HG03103 (cell line): ENCODE measurements at regions not wholly inside any gene's neighbourhood (a gene's known extent, or its start where the extent isn't known, plus 50 kb on each side); places are given as distances from the start of the nearest gene placed in this dataset.

Experiments
- ATAC-seq: cut with Tn5 transposase; IDR thresholded peaks from one replicate; pipeline ENCODE4 v1.9.1; 2021; ENCODE audit warnings: low read depth; ENCODE audit not compliant: unreplicated experiment

DNA sequence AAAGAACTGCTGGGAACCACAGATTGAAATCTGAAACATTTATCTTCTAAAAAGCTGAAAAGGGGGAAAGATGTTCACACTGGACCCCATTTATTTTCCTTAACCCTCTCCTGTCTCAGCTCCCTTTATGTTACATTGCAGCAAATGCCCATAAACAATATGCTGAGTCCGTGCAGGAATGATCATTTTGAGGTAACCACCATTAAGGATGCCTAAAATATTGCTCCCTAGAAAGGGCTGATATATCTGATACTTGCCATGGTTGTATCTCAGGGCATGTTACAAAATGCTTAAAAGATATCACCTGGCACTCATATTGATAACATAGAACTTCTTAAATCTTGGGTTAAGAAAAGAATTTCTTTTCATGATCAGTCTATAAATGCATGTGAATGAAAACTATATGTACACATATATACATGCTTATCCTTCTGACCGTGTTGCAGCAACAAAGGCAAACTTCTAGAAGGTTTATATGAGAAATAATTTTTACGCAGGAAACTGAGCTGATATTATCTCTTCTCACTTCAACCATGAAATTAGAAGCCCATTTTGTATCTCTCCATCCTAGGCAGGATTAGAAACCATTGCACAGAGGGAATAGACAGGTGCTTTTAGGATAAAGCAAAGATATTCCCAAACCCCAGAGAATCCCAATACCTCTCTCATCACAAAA is 362.7 kb upstream of the SLC30A5 start:
- ATAC-seq: no peak

DNA sequence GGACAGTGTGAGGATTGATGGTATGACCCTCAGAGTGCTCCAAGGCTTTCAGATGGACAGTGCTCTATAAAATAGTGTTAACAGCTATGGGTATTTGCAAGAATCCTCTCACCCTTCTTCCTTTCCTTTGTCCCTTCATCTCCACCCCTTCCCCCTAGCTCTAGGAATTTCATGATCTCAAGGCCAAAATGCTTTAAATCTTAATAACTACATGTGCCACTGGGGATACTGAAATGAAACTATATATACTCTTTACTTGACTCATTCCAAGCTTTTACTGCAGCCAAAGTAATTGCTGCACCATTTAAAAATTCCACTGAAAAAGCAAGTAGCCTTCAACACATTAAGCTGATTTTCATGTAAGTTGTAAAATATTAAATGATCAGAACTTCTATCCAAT is 361.6 kb upstream of the SLC30A5 start:
- no peak for ATAC-seq

DNA sequence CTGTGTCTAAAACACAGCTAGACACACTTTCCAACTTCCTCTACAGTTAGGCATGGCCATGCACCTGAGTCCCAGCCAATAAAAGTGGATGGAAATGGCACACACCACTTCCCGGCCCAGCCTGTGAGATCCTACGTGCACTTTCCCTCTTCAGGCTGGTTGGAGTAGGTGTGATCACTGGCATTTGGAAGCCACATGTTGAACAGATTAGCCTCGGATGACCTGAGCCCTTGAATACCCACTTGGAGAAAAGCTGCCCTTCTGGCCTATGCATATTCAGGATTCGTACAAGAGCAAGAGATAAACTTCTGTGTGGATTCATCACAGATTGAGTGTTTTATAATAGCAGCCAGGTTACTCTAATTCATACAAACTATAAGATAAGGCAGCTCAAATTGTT is 359.0 kb upstream of the SLC30A5 start:
- ATAC-seq: no peak

DNA sequence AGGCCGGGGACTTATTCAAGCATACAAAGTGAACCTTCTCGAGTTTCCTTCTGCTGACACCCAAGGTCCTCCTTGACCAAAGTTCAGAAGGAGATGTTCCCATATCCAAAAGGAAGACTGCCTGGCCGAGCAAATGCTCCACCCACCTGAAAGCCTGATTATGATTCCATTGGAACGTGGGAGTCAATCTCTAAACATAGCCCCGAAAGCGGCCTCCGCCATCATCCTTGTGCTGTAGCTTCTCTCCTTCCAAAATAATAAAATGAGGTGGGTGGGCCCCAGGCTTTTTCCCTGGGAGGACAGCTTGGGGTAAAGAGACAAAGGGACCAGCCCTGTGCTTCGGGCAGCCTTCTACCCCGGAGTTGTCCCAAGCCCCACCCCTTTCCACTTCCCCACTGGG is 355.6 kb upstream of the SLC30A5 start:
- ATAC-seq: no peak

DNA sequence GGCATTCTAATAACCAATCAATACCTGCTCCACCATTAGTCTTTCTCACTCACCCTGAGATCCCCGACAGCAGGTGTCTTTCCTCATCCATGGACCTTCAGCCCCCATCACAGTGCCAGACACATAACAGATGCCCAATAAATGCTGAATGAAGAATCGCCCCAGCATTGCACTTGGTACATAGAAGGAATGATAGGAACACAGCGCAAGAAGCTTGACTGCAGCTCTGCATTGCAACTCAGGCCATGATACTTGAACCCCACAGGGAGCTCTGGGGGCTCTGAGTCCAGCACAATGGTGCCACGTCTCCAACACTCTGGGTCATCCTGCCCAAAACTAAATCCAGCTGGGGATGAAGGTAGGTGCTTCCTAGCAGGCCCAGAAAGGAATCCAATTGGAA is 355.0 kb upstream of the SLC30A5 start:
- ATAC-seq: no peak

DNA sequence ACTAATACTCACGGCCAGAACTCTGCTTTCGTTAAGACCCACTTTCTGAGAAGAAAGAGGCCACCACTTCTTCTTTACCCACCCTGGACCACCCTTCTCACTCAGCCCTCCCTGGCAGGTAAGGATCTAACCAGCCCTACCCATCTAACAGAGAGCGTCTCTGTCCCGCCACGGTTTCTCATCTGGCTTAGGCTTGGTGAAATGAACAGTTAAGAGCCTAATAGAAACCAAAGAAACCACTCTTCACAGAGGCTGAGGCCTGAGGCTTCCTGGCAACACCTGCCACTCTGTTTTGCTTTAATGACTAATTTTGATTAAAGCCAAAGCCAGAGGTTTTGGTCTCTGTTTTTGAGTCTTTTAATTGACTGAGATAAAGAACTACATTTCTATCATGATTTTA is 354.1 kb upstream of the SLC30A5 start:
- peak; percentile 69 for ATAC-seq

DNA sequence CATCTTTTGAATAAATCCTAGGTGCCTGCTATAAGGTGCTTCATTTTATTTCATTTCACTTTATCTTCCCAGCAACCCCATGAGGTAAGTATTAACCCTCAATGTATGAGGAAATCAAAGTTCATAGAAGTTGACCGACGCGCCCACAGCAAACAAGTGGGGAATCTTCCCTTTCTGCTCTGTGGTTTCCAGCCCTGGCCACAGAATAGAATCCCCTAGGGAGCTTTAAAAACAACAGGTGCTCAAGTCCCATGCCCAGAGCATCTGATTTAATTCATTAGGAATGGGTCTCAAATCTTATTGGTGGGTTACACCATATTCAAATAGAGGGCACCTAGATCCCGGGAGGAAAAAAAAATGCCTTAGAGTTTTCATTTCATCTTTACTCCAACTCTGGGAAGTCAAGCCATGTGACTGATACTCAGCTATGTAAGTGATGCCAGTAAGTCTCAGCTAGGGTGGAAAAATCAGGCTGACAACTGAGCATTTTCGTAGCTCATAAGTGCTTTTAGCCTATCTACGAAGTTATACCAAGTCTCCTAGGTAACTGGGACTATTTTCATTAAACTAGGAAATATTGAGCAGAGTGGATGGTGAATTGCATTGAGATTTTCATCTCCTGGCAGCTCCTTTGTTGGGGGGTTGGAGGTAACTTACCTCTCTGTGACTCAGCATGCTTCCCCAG is 353.4 kb upstream of the SLC30A5 start:
- peak; percentile 52 for ATAC-seq

DNA sequence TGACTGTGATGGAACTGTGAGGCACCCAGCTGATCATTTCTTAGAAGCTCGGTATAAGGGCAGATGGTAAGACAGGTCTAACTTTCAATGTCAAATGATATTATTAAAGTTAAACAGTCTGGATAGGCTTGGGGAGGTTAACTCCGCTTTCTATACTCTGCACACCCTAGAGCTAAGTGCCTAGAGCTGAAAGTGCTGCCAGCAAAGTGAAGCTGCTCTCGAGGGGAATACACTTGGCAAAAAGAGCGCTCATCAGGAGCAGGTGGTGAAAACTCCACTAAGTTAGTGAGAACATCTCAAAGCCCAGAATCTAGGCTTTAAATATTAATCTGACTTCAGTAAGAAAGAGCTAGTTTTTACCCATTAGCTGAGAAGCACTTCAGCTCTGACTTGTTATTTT is 349.6 kb upstream of the SLC30A5 start:
- no peak for ATAC-seq

DNA sequence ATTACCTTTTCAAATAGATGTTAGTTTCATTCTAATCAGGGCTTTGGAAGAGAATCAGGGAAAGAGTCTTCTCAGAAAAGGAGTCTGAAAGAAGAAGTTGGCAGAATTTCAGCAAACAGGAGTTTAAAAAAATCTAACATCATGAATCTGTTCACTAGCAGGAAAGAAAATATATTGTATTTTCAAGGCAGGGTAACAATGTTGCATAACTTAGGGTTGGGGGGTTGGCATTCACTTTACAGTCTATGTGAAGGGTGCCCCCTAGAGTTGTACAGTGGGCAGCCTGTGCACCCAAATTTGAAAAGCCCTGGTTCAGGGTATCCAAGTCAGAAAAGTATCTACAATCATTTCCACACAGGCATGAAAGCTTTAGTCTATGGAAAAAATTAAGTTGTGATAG is 348.4 kb upstream of the SLC30A5 start:
- no peak for ATAC-seq

DNA sequence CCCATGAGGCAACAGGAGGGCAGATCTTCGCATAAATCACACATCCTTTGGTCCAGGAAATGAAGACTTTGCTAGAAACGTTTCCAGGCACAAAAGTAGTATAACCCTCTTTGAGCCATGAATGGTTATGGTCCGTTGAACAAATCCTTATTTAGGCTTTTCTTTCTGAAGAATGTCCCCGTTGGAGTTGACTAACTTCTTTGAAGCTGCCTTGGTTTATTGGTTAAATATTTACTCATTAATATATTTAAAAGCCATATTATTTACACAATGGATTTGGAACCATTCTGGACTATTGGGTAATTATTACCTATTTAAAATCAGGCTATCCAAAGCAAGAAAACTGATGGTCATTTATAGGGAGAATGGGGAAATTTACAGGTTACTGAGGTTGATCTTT is 347.6 kb upstream of the SLC30A5 start:
- no peak for ATAC-seq

DNA sequence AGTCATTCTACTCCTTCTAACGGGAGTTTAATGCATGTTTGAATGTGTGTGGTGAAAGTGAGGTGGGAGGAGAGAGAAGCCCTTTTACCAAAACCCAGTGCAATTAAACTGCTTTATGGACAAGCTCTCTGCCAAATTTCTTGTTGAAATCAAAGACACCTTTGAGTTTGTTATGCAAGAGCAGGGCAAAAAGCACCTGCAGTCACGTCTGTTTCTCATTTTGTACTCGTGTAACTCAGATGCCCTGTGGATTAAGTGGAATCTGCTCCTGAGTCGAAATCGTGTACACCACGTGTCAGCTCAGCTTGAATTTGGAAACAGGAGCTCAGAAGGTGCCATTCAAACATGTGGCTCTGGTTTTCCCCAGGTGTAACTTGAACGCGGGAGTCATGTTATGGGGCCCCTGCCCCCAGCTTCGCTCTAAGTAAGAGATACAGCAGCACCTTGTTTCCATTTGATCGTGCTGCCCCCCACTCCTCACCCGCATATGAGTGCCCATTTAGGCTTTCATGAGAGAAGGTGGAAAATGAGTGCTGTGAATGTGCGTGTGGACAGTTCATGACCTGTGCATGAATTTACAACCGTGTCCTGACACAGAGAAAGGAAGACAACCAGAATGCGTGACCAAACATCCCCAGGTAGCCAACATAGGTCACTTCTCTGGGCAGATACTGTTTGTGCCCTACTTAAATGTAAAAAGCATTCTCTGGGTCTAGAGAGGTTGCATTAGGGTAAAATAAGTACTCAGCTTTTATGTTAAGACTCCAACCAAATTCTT is 347.0 kb upstream of the SLC30A5 start:
- no peak for ATAC-seq

DNA sequence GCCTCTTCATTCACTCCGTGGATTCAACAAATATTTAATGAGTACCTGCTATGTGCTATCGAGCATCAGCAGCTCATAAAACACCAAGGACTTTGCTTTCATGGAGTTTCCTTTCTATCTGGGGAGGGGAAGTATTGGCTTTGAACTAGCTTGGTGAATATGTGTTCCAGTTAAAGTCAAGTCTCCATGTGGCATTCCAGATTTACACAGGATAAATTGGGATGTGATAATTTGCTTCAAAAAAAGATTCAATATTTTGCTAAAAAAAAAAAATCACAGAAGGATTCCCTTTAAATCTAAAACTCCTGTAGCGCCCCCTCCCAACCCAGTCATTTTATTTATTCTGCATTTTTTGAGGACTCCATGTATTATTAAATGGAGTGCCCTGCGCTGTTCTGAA is 346.3 kb upstream of the SLC30A5 start:
- no peak for ATAC-seq

DNA sequence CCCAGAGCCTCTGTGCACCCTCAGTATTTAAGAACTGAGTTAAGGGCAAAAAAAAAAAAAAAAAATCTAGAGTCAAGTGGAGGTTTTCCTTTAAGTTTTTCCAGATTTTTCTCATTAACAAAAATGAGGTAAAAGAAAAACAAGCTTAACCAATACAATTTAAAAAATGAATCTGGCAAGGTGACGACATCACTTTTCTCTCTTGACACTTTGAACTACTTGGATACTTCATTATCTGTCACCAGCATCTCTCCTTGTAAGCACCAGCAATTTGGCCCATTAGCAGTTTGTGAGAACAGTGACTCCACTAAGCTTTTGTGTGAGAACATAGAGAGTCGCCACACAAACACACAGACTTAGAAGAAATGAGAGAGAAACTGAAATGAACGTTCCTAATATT is 345.7 kb upstream of the SLC30A5 start:
- ATAC-seq: no peak

DNA sequence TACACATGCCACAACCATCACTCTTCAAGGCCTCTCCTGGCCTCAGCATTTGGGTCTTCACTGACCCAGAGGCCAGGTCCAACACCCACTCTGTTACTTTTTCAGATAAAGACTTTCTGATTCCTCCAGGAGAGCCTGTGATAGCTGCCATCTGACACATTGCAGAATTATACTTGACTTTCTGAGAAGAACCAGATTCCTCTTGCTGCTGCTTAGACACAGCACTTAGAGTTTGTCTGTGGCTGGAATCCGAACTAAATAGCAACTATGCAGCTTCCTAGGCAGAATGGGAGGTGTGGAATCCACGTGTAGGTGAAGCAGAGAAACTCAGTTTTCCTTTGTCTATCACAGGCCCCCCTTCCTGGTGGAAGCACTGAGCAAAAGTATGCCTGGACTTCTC is 344.7 kb upstream of the SLC30A5 start:
- ATAC-seq: no peak

DNA sequence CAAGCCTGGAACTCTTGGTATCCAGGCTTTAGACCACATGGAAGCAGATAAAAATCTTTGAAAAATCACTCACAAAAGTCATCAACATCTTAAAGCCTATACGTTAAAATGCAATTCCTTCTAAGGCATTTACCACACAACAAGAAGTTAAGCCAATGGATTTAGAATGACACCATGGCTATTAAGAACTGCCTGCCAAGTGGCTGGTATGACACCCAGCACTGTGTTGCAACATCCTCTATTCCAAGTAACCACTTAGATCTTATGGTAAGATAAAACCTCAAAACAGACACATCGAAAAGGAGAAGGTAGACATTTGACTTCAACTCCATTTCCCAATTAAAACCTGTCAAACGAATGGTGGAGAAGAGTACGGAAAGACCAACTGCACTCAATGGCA is 344.2 kb upstream of the SLC30A5 start:
- no peak for ATAC-seq

DNA sequence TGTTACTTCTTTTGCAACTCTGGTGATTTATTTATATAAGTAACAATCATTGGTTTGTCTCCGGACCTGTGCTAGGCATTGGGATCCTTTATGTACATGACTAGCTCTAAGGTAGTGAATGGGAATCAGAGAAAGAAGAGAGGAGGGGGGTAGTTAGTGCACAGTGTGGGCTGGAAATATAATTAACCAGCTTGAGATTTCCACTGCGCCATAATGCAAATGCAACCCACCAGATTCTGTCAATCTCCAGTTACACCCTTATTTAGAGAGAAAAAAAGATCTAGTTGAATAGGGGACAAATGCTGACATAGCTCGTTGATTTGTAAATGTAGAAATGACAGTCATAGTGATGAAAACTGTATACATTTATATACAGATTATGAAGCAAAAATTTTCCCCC is 342.2 kb upstream of the SLC30A5 start:
- no peak for ATAC-seq

DNA sequence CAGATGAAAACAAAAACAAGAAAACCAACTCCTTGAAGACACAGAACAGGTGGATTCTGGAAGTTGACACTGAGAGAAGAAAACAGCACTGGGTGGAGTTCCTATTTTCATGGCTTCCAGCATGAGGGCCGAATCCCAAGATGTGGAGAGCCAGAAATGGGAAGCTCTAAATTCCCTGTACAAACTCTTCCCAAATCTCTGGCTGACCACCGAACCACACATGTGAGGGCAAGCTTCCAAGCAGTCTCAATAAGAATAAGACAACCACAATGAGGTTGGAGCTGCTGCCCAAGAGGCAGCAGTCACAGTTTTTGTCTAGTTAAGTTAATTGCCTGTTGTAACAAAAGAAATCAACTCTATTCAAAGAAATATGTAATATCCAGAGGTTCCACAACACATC is 339.3 kb upstream of the SLC30A5 start:
- no peak for ATAC-seq

DNA sequence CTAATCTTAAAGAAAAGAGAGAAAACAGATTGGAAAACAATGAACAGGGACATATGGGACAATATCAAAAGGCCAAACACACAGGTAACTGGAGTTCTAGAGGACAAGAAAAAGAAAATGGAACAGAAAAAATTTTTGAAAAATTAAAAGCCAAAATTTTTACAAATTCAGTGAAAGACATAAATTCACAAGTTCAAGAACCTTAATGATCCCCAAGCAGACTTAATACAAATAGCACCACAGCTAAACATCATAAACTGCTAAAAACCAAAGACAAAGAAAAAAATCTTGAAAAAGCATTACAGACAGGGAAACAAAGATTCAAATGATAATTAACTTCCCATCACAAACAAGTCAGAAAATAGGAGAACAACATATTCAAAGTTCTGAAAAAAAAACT is 338.5 kb upstream of the SLC30A5 start:
- no peak for ATAC-seq

DNA sequence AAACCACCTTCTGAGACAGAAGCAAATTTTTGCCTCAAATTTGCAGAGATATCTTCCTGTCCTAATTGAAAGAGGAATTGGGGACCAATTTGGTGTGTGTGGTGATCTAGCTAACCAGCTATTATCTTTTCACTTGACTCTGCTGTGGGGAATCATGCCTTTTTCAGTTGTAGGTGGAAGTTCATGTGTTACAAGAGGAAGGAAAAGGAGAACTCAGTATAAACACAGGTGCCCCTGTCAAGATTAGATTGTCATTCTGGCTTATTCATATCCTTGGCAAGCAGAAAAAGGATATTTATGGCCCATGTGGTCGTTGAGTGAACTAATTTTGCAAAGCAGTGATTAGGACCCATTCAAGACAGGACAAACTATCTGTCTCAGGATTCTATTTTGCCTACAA is 336.8 kb upstream of the SLC30A5 start:
- ATAC-seq: no peak

DNA sequence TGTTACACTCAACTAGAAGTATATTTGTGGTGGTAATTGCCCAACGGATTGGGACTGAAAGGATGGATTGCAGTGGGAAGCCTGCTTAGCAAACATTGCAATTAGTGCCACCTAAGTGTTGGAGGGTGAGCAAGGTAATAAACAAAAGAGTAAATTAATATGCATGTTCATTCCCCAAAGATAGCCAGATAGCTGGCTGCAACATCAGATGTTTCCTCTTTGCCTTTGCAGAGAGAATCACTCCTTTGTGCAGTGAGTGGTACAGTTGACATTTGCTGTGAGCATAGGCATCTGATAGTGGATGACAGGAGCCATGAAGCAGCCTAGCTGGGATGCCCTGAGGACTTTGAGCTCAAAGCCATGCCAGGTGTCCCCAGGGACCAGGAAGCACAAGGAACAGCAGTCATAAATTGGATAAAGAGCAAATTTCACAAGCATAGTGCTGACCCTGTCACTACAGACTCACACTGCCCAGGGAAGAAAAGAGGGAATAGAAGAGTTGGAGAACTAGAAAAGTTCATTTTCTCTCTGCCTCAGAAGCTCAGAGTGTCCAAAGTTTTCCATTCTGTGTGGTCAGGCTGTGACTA is 336.1 kb upstream of the SLC30A5 start:
- no peak for ATAC-seq

DNA sequence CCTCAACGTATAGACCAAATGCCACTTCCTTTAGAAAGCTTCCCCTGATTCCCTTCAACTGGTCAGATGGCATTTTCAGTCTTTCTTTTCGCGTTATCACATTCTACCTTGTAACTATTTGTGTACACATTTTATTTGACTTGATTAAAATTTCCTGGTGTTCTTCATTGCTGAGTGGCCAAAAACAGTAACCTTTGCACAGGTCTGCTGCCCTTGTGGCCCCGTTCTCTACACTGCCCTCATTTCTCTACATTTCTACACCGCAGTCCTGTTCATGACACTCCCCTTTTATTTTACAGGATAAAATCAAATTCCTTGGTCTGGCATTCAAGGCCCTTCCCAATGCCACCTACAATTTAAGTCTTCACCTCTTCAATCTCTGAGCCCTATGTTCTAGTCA is 334.2 kb upstream of the SLC30A5 start:
- no peak for ATAC-seq

DNA sequence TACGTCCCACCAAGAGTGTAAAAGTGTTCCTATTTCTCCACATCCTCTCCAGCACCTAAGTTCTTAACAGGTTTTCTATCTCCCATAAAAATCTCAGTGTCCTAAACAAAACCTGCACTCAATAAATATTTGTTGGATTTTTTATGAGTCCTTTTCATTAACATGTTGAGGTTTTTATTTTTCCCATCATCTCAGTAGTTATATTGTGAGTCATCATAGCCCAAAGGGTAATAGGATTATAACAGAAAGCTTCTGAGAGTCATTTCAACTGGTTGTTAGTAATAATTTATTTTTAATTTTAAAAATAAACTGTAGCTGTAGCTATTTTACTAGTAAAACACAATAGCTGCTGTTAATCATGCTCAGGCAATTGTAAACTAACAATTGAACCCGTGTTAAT is 331.6 kb upstream of the SLC30A5 start:
- no peak for ATAC-seq
